ENCODE measurements at regions not wholly inside any gene's neighbourhood (a gene's known extent, or its start where the extent isn't known, plus 50 kb on each side); places are given as distances from the start of the nearest gene placed in this dataset.

DNA sequence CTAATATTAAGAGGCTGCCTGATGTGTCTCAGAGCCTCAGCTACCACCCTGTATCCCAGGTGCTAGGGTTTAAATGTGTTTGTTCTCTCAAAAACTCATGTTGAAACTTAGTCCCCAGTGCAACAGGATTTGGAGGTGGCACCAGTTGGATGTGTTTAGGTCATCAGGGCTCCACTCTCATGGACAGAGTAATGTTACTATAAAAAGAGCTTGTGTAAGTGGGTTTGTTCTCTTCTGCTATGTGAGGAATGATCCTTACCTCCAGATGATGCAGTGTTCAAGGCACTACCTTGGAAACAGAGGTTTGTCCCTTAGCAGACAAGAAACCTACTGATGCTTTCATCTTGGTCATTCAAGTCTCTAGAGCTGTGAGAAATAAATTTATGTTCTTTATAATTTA, 164.9 kb upstream of the EPHA7 start:
- TF ChIP-seq, protein P1, sequence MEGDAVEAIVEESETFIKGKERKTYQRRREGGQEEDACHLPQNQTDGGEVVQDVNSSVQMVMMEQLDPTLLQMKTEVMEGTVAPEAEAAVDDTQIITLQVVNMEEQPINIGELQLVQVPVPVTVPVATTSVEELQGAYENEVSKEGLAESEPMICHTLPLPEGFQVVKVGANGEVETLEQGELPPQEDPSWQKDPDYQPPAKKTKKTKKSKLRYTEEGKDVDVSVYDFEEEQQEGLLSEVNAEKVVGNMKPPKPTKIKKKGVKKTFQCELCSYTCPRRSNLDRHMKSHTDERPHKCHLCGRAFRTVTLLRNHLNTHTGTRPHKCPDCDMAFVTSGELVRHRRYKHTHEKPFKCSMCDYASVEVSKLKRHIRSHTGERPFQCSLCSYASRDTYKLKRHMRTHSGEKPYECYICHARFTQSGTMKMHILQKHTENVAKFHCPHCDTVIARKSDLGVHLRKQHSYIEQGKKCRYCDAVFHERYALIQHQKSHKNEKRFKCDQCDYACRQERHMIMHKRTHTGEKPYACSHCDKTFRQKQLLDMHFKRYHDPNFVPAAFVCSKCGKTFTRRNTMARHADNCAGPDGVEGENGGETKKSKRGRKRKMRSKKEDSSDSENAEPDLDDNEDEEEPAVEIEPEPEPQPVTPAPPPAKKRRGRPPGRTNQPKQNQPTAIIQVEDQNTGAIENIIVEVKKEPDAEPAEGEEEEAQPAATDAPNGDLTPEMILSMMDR (IDR thresholded peaks at IDR 0.05), result no peak
- TF ChIP-seq POLR2A (IDR thresholded peaks at IDR 0.05), result no peak

Measured in thyroid gland (tissue), 4 donors.